Activated CD4-positive, alpha-beta T cell treated with anti-CD3 and anti-CD28 coated beads, Interleukin-2, amount 10 ng/mL, durations not matched to agents 7 days and 5 days (primary cell): ENCODE measurements at regions not wholly inside any gene's neighbourhood (a gene's known extent, or its start where the extent isn't known, plus 50 kb on each side); places are given as distances from the start of the nearest gene placed in this dataset.

Source experiments
- CTCF ChIA-PET: fragments of 350-600 bp; sonication (Branson Sonifier 250); formaldehyde crosslinking; loops from one replicate; lab custom pipeline; 2021; ENCODE audit warnings: antibody characterized with exemption; lab: Charles Lee
- POLR2A ChIA-PET: fragments of 350-600 bp; sonication (Branson Sonifier 250); formaldehyde crosslinking; loops from one replicate; lab custom pipeline; 2021; ENCODE audit warnings: antibody characterized with exemption; lab: Charles Lee
- DNase-seq: peaks from one replicate; pipeline ENCODE4 v3.0.0-alpha.2; 2020
- H3K27ac Mint-ChIP-seq: one replicate; pipeline ENCODE4 v1.8.0; 2021; ENCODE audit warnings: mild to moderate bottlenecking, moderate library complexity, mixed read lengths
- H3K27me3 Mint-ChIP-seq: one replicate; pipeline ENCODE4 v1.8.0; 2021; ENCODE audit warnings: mixed read lengths
- H3K36me3 Mint-ChIP-seq: one replicate; pipeline ENCODE4 v1.8.0; 2021; ENCODE audit warnings: low read depth, mixed read lengths
- H3K4me1 Mint-ChIP-seq: one replicate; pipeline ENCODE4 v1.8.0; 2021; ENCODE audit warnings: mixed read lengths
- H3K4me3 Mint-ChIP-seq: one replicate; pipeline ENCODE4 v1.8.0; 2021; ENCODE audit warnings: mild to moderate bottlenecking, moderate library complexity, mixed read lengths
- H3K9me3 Mint-ChIP-seq: one replicate; pipeline ENCODE4 v1.8.0; 2021; ENCODE audit warnings: mixed read lengths

GRCh38 chr15:62938825-62939224 lies 103.7 kb upstream of the TPM1 start:
- ChIA-PET CTCF (no interaction called here), POLR2A (no interaction called here)
- Mint-ChIP-seq H3K36me3 (no peaks in the 10 kb centered on the region), H3K4me1 (no peaks in the 10 kb centered on the region), H3K27me3 (peaks cover 25% of the 10 kb centered on the region), H3K4me3 (no peak overlapping the region), H3K27ac (no peak overlapping the region), H3K9me3 (no peaks in the 10 kb centered on the region)
- no peak for DNase-seq

- Mint-ChIP-seq H3K4me3 (no peak overlapping the region), H3K4me1 (no peaks in the 10 kb centered on the region), H3K36me3 (no peaks in the 10 kb centered on the region), H3K9me3 (no peaks in the 10 kb centered on the region), H3K27me3 (peaks cover 18% of the 10 kb centered on the region), H3K27ac (no peak overlapping the region)
- POLR2A ChIA-PET: no interaction called here
- CTCF ChIA-PET: no interaction called here
- DNase-seq: no peak
Measured at GRCh38 chr15:62940093-62940754, 102.3 kb upstream of the TPM1 start.

- no peak for DNase-seq
- H3K4me3 Mint-ChIP-seq: no peak overlapping the region
- no peaks in the 10 kb centered on the region for H3K9me3 Mint-ChIP-seq
- no peaks in the 10 kb centered on the region for H3K4me1 Mint-ChIP-seq
- ChIA-PET CTCF (interaction anchor here (1.5 kb wide), 1 partner anchor 12 kb away, joined by 3 read pairs; no protein-coding TSS in a partner anchor), POLR2A (no interaction called here)
- H3K27ac Mint-ChIP-seq: no peak overlapping the region
- H3K36me3 Mint-ChIP-seq: no peaks in the 10 kb centered on the region
- H3K27me3 Mint-ChIP-seq: peaks cover 16% of the 10 kb centered on the region
Measured at GRCh38 chr15:62940755-62941361, 101.7 kb upstream of the TPM1 start.

- Mint-ChIP-seq H3K27ac (no peak overlapping the region), H3K27me3 (peaks cover 16% of the 10 kb centered on the region), H3K4me3 (no peak overlapping the region), H3K36me3 (no peaks in the 10 kb centered on the region), H3K4me1 (no peaks in the 10 kb centered on the region), H3K9me3 (no peaks in the 10 kb centered on the region)
- CTCF ChIA-PET: interaction anchor here (1.5 kb wide), 1 partner anchor 13 kb away, joined by 3 read pairs; no protein-coding TSS in a partner anchor
- POLR2A ChIA-PET: no interaction called here
- no peak for DNase-seq
Measured at GRCh38 chr15:62941699-62942098, 100.8 kb upstream of the TPM1 start.

GRCh38 chr15:62942428-62942827 lies 100.1 kb upstream of the TPM1 start:
- no peaks in the 10 kb centered on the region for H3K4me1 Mint-ChIP-seq
- H3K27me3 Mint-ChIP-seq: peaks cover 18% of the 10 kb centered on the region
- H3K36me3 Mint-ChIP-seq: no peaks in the 10 kb centered on the region
- H3K9me3 Mint-ChIP-seq: no peaks in the 10 kb centered on the region
- no peak for DNase-seq
- POLR2A ChIA-PET: no interaction called here
- CTCF ChIA-PET: no interaction called here
- H3K27ac Mint-ChIP-seq: no peak overlapping the region
- no peak overlapping the region for H3K4me3 Mint-ChIP-seq

- Mint-ChIP-seq H3K36me3 (no peaks in the 10 kb centered on the region), H3K9me3 (no peaks in the 10 kb centered on the region), H3K27ac (no peak overlapping the region), H3K4me1 (no peaks in the 10 kb centered on the region), H3K4me3 (no peak overlapping the region), H3K27me3 (peaks cover 13% of the 10 kb centered on the region)
- ChIA-PET POLR2A (no interaction called here), CTCF (interaction anchor here (1.1 kb wide), 1 partner anchor 10 kb away, joined by 3 read pairs; no protein-coding TSS in a partner anchor)
- no peak for DNase-seq
Measured at GRCh38 chr15:62945063-62945462, 97.5 kb upstream of the TPM1 start.

- Mint-ChIP-seq H3K27me3 (peaks cover 17% of the 10 kb centered on the region), H3K4me1 (no peaks in the 10 kb centered on the region), H3K27ac (no peak overlapping the region), H3K9me3 (no peaks in the 10 kb centered on the region), H3K4me3 (no peak overlapping the region), H3K36me3 (no peaks in the 10 kb centered on the region)
- no peak for DNase-seq
- CTCF ChIA-PET: no interaction called here
- POLR2A ChIA-PET: no interaction called here
Measured at GRCh38 chr15:62945760-62946159, 96.8 kb upstream of the TPM1 start.

GRCh38 chr15:62946940-62947339 lies 95.6 kb upstream of the TPM1 start:
- CTCF ChIA-PET: no interaction called here

GRCh38 chr15:62950462-62950931 lies 92.0 kb upstream of the TPM1 start:
- ChIA-PET POLR2A (no interaction called here), CTCF (no interaction called here)
- H3K4me3 Mint-ChIP-seq: no peak overlapping the region
- H3K9me3 Mint-ChIP-seq: no peaks in the 10 kb centered on the region
- no peak for DNase-seq
- H3K4me1 Mint-ChIP-seq: no peaks in the 10 kb centered on the region
- H3K27ac Mint-ChIP-seq: no peak overlapping the region
- H3K27me3 Mint-ChIP-seq: peaks cover 48% of the 10 kb centered on the region
- H3K36me3 Mint-ChIP-seq: no peaks in the 10 kb centered on the region

More at GRCh38 chr15:62946940-62947339, 95.6 kb upstream of the TPM1 start:
- Mint-ChIP-seq H3K36me3 (no peaks in the 10 kb centered on the region), H3K4me3 (no peak overlapping the region), H3K27me3 (peaks cover 25% of the 10 kb centered on the region), H3K4me1 (no peaks in the 10 kb centered on the region), H3K27ac (no peak overlapping the region), H3K9me3 (no peaks in the 10 kb centered on the region)
- POLR2A ChIA-PET: no interaction called here
- DNase-seq: no peak

GRCh38 chr15:62951481-62951880 lies 91.1 kb upstream of the TPM1 start:
- no peaks in the 10 kb centered on the region for H3K9me3 Mint-ChIP-seq
- CTCF ChIA-PET: interaction anchor here (0.6 kb wide), 1 partner anchor 28 kb away, joined by 3 read pairs; no protein-coding TSS in a partner anchor
- POLR2A ChIA-PET: no interaction called here
- H3K4me1 Mint-ChIP-seq: no peaks in the 10 kb centered on the region
- DNase-seq: no peak
- no peaks in the 10 kb centered on the region for H3K36me3 Mint-ChIP-seq
- no peak overlapping the region for H3K27ac Mint-ChIP-seq
- H3K27me3 Mint-ChIP-seq: peaks cover 48% of the 10 kb centered on the region
- H3K4me3 Mint-ChIP-seq: no peak overlapping the region

- H3K9me3 Mint-ChIP-seq: no peaks in the 10 kb centered on the region
- H3K4me1 Mint-ChIP-seq: no peaks in the 10 kb centered on the region
- peaks cover 41% of the 10 kb centered on the region for H3K27me3 Mint-ChIP-seq
- H3K27ac Mint-ChIP-seq: no peak overlapping the region
- no peak for DNase-seq
- ChIA-PET POLR2A (no interaction called here), CTCF (no interaction called here)
- no peaks in the 10 kb centered on the region for H3K36me3 Mint-ChIP-seq
- no peak overlapping the region for H3K4me3 Mint-ChIP-seq
Measured at GRCh38 chr15:62953021-62953420, 89.5 kb upstream of the TPM1 start.

- ChIA-PET CTCF (no interaction called here), POLR2A (no interaction called here)
- H3K27me3 Mint-ChIP-seq: peaks cover 38% of the 10 kb centered on the region
- DNase-seq: no peak
- H3K4me3 Mint-ChIP-seq: no peak overlapping the region
- no peaks in the 10 kb centered on the region for H3K36me3 Mint-ChIP-seq
- H3K9me3 Mint-ChIP-seq: no peaks in the 10 kb centered on the region
- no peak overlapping the region for H3K27ac Mint-ChIP-seq
- no peaks in the 10 kb centered on the region for H3K4me1 Mint-ChIP-seq
Measured at GRCh38 chr15:62953496-62954045, 89.0 kb upstream of the TPM1 start.

- Mint-ChIP-seq H3K36me3 (no peaks in the 10 kb centered on the region), H3K4me3 (no peak overlapping the region), H3K27ac (no peak overlapping the region), H3K4me1 (no peaks in the 10 kb centered on the region), H3K27me3 (peaks cover 21% of the 10 kb centered on the region), H3K9me3 (no peaks in the 10 kb centered on the region)
- CTCF ChIA-PET: no interaction called here
- no peak for DNase-seq
- POLR2A ChIA-PET: no interaction called here
Measured at GRCh38 chr15:62957130-62957529, 85.4 kb upstream of the TPM1 start.
